Suprapubic skin (tissue), 3 donors: ENCODE measurements at regions not wholly inside any gene's neighbourhood (a gene's known extent, or its start where the extent isn't known, plus 50 kb on each side); places are given as distances from the start of the nearest gene placed in this dataset.

Experiments
- CTCF ChIP-seq, 2 donors: fragments of 200-600 bp in 1 of 2; fragments of 450-650 bp in 1 of 2; sonication (generic) in 1 of 2; IDR thresholded peaks; one replicate each; pipeline ENCODE4 v1.5.1; 2016 to 2019; ENCODE audit warnings: antibody characterized with exemption in 2 of 2, mild to moderate bottlenecking in 1 of 2, moderate library complexity in 1 of 2
- POLR2A ChIP-seq, 2 donors: fragments of 450-650 bp; IDR thresholded peaks; one replicate each; pipeline ENCODE4 v1.6.1; 2017; ENCODE audit warnings: antibody characterized with exemption in 2 of 2, mild to moderate bottlenecking in 2 of 2, moderate library complexity in 2 of 2

GRCh38 chr12:93200291-93200917, 177.3 kb upstream of the NUDT4 start:
- TF ChIP-seq CTCF (IDR thresholded peaks at IDR 0.05) = no peak
- TF ChIP-seq POLR2A (IDR thresholded peaks at IDR 0.05) = no peak
